Right renal cortex interstitium (tissue), 3 donors: ENCODE measurements at regions not wholly inside any gene's neighbourhood (a gene's known extent, or its start where the extent isn't known, plus 50 kb on each side); places are given as distances from the start of the nearest gene placed in this dataset.
"Not testable (repeated sequence)": the region's sequence is repeated elsewhere in the genome, so short reads cannot be mapped to it uniquely, and the experiment has no call there.

ENCODE experiments used
- DNase-seq, 3 donors: peaks; one replicate each; pipeline ENCODE4 v3.0.0-alpha.2; 2013; ENCODE audit warnings: low read depth in 3 of 3, low spot score in 2 of 3

GRCh38 chr6:142016666-142017065, 116.1 kb upstream of the GJE1 start:
- DNase-seq: not testable (repeated sequence)

GRCh38 chr6:142015463-142015862, 117.3 kb upstream of the GJE1 start:
- not testable (repeated sequence) for DNase-seq

GRCh38 chr6:142015011-142015410, 117.7 kb upstream of the GJE1 start:
- DNase-seq: no peak

- DNase-seq: no peak
Measured at GRCh38 chr6:142014515-142014914, 118.2 kb upstream of the GJE1 start.

- no peak for DNase-seq
Measured at GRCh38 chr6:142013875-142014495, 118.7 kb upstream of the GJE1 start.

- no peak for DNase-seq
Measured at GRCh38 chr6:142013287-142013686, 119.4 kb upstream of the GJE1 start.

GRCh38 chr6:142011775-142012174, 121.0 kb upstream of the GJE1 start:
- no peak for DNase-seq

GRCh38 chr6:142011156-142011555, 121.6 kb upstream of the GJE1 start:
- DNase-seq: no peak

GRCh38 chr6:142009647-142010046, 123.1 kb upstream of the GJE1 start:
- no peak for DNase-seq

- no peak for DNase-seq
Measured at GRCh38 chr6:142008781-142009180, 123.9 kb upstream of the GJE1 start.

- DNase-seq: no peak
Measured at GRCh38 chr6:142008016-142008735, 124.5 kb upstream of the GJE1 start.

GRCh38 chr6:142005021-142005420, 127.7 kb upstream of the GJE1 start:
- DNase-seq: no peak

- no peak for DNase-seq
Measured at GRCh38 chr6:142002825-142003405, 129.8 kb upstream of the GJE1 start.

- no peak for DNase-seq
Measured at GRCh38 chr6:141996823-141997222, 135.9 kb upstream of the GJE1 start.

GRCh38 chr6:141992109-141992508, 140.6 kb upstream of the GJE1 start:
- DNase-seq: no peak

GRCh38 chr6:141990840-141991239, 141.9 kb upstream of the GJE1 start:
- no peak for DNase-seq

GRCh38 chr6:141989706-141989959, 143.1 kb upstream of the GJE1 start:
- no peak for DNase-seq

- no peak for DNase-seq
Measured at GRCh38 chr6:141988954-141989705, 143.6 kb upstream of the GJE1 start.

- no peak for DNase-seq
Measured at GRCh38 chr6:141988327-141988726, 144.4 kb upstream of the GJE1 start.

- no peak for DNase-seq
Measured at GRCh38 chr6:141986457-141986856, 146.3 kb upstream of the GJE1 start.

GRCh38 chr6:141981190-141981589, 151.5 kb upstream of the GJE1 start:
- DNase-seq: no peak

- no peak for DNase-seq
Measured at GRCh38 chr6:141977782-141978181, 154.9 kb upstream of the GJE1 start.
